Loucy (cell line): ENCODE measurements at regions not wholly inside any gene's neighbourhood (a gene's known extent, or its start where the extent isn't known, plus 50 kb on each side); places are given as distances from the start of the nearest gene placed in this dataset.

Experiments
- EZH2phosphoT487 ChIP-seq: fragments of 200-600 bp; IDR thresholded peaks from 2 replicates; pipeline ENCODE4 v1.6.1; 2018; ENCODE audit warnings: antibody characterized with exemption, mild to moderate bottlenecking, moderate library complexity, borderline replicate concordance
- TF ChIP-seq, protein P1 (sequence below): fragments of 200-600 bp; sonication (generic); conservative IDR thresholded peaks from 2 replicates; pipeline ENCODE4 v1.5.1; 2014; ENCODE audit warnings: mild to moderate bottlenecking, antibody characterized with exemption, low read length

DNA sequence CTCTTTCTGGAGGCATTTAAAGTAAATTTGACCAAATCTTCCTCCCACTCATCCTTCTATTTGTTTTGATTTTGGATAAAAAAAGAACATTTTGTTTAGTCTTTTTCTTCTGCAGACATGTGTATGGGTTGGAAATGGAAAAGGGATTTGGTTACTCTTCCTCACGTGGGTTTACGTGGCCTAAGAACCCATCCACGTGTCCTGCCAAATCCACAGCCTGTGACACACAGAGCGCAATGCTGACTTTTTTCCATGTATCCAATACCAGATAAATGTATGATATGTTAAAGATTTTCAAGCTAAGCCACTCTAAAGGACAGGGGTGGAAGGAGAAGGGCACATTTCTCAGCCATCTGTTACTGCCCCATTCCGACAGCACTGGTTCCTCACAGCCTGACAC, 176.5 kb downstream of the COL12A1 start:
- TF ChIP-seq, protein P1, sequence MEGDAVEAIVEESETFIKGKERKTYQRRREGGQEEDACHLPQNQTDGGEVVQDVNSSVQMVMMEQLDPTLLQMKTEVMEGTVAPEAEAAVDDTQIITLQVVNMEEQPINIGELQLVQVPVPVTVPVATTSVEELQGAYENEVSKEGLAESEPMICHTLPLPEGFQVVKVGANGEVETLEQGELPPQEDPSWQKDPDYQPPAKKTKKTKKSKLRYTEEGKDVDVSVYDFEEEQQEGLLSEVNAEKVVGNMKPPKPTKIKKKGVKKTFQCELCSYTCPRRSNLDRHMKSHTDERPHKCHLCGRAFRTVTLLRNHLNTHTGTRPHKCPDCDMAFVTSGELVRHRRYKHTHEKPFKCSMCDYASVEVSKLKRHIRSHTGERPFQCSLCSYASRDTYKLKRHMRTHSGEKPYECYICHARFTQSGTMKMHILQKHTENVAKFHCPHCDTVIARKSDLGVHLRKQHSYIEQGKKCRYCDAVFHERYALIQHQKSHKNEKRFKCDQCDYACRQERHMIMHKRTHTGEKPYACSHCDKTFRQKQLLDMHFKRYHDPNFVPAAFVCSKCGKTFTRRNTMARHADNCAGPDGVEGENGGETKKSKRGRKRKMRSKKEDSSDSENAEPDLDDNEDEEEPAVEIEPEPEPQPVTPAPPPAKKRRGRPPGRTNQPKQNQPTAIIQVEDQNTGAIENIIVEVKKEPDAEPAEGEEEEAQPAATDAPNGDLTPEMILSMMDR: no peak
- TF ChIP-seq EZH2phosphoT487: no peak
